Colon (tissue), 2 donors: ENCODE measurements at regions not wholly inside any gene's neighbourhood (a gene's known extent, or its start where the extent isn't known, plus 50 kb on each side); places are given as distances from the start of the nearest gene placed in this dataset.

Source experiments
- FAIRE-seq: peaks from 2 replicates; lab custom pipeline; 2012; peaks lifted over from hg19 to GRCh38; lab: Jason Lieb, UNC
- donor health status: control.
- donor health status: control.

DNA sequence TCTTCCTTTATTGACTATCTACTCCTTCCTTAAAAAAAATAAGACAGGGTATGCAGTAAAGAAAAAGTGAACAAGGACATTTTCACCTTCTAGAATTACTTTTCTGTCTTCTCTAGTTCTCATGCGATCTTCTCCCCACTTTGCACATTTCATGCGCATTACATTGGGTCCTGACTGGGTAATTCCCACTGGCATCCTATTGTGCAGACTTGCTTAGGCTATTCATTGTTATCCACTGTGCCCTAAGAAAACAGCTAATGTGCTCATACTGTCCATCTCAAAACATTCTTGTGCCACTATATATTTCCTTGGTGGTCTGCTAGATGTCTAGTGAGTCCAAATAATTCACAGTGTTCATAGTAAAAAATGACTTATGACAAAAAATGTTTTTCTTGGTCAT is 447.4 kb upstream of the ROBO1 start:
- FAIRE-seq, result no peak

DNA sequence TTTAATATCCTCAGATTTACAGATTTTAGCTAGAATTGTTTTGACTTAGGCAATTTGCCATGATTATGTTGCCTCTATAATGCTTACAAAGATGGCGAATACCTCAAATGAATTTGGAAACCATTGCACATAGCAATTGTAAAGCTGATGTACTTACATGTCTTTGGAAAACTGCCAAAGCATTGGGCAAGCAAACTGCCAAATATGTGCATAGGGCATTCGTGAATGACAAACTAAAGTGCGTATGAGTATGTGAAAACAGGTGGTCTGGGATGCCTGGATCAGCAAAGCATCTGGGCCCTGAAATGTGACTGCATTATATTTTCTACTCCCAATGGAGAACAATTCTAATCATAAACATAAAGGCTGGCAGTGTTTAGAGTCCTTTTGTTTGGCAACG is 445.3 kb upstream of the ROBO1 start:
- no peak for FAIRE-seq

DNA sequence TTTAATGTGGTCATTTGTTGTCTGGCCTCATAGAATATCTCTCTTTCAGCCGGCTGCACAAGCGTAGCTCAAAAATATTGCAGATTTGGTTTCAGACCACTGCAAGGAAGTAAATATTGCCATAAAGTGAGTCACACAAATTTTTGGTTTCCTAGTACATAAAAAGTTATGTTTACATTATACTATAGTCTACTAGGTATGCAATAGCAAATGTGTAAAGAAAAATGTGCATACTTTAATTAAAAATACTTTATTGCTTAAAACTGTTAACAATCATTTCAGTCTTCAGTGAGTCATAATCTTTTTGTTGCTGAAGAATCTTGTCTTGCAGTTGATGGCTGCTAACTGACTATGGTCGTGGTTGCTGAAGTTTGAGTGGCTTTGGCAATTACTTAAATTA is 425.1 kb upstream of the ROBO1 start:
- no peak for FAIRE-seq

DNA sequence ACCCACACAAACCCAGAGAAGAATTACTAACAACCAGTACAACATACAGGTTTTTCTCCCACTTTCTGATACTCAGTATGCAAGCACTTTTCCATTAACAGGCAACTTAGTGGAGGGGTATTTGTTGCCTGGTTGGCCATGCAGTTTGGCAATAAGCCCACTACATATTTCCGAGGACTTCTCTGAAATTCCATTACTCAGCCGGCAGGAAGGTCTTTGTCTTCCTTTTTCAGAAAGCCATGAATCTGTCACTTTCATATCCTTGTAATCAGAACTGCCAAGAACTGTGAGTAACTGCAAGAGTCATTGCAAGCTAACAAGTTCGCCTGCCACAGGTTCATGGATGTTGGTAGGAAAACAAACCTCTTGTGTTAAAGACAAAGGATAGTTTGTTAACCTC is 422.3 kb upstream of the ROBO1 start:
- FAIRE-seq, result no peak

DNA sequence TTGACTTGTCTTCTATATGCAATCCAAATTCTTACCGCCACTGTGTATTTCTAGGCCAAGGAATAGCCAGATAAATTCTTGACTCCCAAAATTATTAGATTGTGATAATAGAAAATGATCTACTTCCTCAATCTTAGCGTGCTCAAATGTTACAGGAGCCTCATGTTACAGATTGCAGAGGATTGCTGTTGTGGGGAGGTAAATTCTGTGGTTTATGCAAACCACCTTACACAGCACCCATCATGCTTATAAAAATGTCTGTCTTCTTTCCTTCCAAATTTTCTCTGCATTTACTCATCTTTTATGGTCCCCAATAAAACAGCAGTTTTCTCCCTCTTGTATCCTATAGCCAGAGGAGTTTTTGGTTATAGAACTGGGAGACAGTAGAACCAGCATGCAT is 420.2 kb upstream of the ROBO1 start:
- FAIRE-seq, result no peak

DNA sequence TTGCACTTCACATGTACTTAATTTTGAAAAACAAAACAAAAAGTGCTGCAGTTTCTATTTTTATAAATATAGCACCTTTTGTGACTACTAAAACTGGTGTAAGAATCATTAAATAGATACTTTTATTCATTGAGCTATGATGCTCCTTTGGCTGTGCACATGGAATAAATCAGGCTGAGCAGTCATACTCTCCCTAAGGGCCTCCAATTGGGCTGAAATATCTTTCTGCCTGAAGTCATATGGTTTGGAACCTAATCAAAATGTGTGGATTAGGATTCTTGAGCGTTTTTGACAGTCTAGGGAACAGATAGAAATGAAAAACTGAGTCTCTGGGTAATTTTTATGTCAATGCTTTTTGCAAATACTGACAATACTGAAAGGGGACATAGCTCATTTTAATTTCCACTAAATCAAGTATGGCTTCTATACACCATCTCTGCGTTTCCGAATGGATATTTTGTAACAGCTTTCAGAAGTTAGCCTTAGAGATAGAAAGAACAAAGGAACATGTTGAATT is 392.2 kb upstream of the ROBO1 start:
- no peak for FAIRE-seq

DNA sequence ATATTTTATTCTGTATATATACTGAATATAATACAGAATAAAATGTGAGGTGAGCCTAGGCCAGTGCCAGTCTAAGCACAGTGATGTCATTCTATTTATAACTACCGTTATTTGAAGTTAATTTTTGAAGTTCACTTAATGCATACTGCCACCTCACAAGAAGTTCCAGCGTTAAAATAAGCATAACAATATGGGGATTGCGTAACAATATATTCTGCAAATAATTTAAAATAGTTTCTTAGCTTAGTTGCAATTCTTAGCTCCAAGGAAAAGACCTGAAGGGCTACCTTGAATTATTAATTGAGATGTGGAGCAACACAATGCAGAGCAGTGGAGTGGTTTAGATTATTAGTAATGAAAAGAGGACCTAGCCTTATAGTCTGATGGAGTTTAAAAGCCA is 390.5 kb upstream of the ROBO1 start:
- FAIRE-seq, result no peak

DNA sequence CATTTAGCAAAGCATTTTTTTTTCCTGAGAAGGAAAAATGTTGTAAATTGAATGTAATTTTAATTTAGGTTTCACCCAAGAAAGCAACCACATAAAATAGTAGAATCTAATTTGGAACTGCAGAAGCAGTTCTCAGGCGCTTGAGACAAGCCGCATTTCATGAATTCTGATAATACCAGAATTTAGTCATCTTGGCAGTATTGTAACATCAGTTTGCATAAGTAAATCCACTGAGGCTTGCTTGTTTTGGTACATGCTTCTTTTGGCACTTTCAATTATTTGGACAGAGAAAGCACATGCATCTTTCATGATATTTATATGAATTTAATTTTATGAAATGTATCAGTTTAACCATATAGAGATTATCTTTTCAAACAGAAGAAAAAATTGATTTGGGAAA is 389.7 kb upstream of the ROBO1 start:
- FAIRE-seq, result no peak

DNA sequence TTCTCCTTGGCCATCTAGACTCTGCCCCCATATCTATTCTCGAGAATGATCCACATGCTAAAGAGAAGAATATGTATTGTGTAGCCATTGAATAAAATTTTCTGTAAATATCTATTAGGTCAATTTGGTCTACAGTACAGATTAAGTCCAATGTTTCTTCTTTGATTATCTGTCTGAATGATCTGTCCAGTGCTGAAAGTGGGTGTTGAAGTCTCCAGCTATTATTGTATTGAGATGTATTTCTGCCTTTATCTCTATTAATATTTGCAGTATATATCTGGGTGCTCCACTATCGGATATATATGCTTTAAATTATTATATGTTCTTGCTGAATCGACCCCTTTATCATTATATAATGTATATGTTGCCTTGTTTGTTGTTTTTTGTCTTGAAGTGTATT is 384.9 kb upstream of the ROBO1 start:
- no peak for FAIRE-seq

DNA sequence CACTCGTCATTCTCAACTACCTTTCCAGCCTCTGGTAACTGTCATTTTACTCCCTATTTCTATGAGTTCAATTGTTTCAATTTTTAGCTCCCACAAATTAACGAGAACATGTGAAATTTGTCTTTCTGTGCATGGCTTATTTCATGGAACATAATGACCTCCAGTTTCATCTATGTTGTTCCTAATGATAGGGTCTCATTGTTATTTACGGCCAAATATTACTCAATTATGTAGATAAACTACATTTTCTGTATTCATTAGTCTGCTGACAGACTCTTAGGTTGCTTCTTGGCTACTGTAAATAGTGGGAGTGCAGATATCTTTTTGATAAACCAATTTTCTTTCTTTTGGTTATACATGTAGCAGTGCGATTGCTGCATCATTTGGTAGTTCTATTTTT is 374.9 kb upstream of the ROBO1 start:
- FAIRE-seq, result no peak

DNA sequence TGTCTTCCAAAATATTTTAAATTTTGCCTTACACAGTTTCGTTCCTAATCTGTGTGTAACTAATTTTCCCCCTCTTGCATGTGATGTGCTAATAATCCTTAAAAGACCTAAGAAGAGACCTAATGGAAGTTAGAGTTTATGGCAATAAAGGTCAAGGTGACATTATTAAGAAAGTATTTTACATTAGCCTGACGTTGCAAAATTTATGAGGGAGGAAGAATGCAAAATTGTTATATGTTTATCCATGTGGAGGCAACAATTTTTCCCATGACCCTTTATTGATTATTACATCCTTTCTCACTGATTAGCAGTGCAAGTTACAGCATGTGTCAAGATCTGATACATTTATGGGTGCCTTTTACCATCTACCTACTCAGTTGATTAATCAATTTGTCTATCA is 373.8 kb upstream of the ROBO1 start:
- FAIRE-seq, result no peak

DNA sequence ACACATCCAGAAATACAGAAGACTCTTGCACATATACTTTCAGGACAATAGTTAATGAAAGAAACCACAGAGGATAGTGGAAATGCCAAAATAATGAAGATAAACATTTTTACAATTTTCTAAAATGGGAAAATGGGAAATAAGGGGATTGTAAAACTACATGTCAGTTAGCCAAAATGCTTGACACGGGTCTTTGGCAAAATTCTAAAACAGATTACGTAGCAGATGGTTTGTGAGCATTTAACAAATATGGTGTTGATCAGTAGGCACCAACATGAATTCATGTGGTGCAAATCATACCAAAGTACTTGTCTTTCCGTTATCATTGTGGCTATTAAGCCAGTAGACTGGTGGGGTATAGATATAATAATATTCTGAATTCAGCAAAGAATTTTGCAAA is 348.5 kb upstream of the ROBO1 start:
- FAIRE-seq, result no peak

DNA sequence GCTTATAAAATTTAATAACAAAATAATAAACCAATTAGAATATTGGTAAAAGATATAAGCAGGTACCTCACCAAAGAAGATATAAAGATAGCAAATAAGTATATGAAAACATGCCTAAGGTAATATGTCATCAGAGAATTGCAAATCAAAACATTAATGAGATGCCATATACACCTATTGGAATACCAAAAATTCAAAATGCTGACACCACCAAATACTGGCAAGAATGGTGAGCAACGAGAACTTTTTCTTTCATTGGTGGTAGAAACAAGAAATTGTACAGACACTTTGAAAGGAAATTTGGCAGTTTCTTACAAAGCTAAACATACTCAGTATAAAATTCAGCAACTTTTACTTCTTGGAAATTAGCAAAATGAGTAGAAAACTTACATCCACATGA is 346.9 kb upstream of the ROBO1 start:
- no peak for FAIRE-seq

DNA sequence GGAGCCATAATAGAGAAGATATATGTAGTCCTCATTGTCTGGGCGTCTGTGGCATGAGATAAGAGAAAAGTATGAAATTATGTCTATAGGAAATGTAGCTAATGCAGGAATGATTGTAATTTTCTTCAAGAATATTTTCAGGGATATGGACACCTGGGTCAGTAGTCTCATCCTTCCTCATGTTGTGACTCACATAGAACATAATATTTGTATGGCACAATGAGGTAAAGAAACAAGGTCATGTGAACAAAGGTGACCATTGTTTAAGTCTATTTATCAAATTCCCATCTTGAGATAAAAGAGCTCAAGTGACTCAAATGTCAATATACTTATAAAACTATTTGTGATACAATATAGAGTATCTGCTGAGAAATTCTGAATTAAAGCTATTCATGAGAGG is 345.5 kb upstream of the ROBO1 start:
- FAIRE-seq, result no peak

DNA sequence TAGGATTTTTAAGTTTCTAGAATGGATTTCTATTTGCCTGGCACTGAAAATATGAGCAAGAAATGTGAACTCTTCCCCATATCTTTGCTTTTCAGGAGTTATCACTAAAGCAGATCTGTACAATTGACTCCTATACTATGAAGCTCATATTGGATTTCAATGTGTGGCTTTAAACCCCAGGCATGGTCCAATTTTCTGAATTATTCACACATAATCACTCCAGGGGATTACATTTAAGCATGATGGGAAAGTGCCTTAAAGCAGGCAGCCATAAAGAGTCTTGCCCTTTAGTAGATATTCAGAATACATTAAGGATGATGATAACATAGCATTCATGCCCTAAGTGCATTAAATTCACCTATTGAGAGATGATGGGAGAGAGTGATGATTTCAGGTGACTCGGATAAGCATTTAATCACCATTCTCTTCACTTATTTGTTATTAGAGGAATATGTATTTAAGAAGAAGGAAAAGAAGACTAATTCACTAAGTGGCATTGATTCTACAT is 331.8 kb upstream of the ROBO1 start:
- FAIRE-seq, result no peak

DNA sequence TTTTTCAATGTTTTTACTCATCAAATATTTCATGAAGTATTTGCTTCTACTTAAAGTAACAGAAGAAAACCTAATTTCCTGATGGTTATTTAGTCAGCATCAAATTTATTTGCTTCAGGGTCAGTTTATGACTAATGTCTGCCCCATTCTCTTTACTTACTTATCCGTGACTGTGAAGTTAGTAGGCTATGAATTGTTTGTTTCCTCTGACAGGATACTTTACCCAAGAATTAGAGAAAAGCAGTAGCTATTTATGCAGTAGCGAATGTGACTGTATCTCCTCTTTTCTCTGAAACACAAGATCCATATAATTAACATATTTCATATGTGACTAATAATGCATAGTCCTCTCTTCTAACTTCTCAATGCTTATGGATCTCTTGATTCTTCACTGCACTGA is 329.9 kb upstream of the ROBO1 start:
- no peak for FAIRE-seq

DNA sequence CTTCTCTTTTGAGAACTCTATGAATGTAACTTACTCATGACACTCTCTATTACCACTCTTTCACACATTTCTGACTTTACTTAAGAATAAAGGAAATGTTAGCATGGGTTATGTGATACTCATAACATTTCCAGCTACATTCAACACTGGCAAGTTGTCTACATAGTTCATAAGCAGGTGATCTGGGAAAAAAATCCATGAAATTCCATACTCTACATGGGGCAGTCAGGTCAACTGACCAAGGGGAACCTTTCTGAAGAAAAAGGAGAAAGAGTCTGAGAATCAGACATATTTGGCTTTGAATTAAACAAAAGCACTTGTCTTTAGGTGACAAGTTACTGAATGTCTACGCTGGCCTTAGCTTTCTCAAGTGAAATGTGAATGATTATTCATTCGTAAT is 329.1 kb upstream of the ROBO1 start:
- no peak for FAIRE-seq

DNA sequence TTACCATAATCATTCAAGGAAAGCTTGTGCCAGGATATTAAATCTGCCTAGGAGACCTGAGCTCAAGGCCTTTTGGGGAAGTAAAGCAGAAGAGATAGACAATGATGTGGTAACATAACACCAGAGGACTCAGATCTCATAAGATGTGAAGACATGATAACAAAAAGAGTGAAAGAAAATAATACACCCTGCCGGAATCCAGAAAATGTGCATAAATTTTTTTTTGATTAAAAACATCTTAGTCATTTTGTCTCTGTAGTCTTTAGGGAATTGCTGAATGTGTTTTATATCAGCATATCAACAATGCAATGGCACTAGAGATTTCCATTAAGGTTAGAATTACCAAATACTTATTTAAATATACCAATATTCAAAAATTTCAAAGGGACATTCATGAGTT is 326.8 kb upstream of the ROBO1 start:
- no peak for FAIRE-seq

DNA sequence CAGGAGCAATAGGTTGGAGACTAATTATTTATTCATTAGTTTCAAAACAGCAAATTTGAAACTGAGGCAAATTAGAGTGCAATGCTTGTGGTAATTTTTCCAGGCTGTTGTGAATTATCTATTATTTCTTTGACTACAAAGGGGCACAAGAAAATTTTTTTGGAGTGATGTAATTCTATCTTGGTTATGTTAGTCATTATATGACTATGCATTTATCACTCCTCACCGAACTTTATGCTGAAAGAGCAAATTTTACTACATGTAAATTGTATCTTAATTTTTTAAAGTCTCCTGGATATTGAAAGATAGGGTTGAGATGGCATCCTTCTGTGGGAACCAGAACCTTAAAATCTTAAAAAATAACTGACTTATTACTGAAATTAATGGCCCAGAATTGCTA is 320.0 kb upstream of the ROBO1 start:
- no peak for FAIRE-seq

DNA sequence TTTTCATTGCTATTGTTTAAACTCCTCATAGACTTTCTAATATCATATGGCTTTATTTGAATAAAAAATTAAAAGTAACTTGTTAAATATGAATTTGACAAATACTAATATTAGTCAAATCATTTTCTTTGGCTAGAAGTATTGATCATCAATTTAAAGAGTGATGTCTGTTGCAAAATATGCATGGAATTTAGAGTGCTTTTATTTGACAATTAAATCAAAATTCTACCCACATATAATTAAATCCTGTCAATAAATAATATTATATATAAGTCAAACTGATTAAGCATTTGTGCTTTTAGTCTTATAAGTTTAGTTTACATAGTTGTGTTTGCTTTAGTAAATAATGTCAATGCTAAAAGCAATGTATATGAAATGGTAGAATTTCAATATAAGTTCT is 318.6 kb upstream of the ROBO1 start:
- FAIRE-seq, result no peak

DNA sequence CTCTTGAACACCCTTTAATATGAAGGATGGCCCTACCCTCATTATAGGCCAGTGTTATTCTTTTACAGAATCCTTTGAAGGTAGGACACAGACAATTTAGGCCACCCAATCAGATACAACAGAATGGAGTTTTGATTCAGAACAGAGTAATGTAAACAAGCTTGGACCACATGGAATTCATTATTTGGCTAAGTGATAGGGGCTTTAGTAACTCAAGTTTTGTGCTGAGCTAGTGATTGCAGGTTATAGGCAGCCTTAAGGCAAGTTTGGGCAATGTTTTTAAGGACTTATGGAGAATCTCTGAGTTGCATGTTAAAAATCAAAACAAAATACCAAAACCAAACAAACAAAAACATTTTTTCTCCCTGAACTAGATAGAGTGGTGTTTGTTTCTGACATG is 312.1 kb upstream of the ROBO1 start:
- no peak for FAIRE-seq

DNA sequence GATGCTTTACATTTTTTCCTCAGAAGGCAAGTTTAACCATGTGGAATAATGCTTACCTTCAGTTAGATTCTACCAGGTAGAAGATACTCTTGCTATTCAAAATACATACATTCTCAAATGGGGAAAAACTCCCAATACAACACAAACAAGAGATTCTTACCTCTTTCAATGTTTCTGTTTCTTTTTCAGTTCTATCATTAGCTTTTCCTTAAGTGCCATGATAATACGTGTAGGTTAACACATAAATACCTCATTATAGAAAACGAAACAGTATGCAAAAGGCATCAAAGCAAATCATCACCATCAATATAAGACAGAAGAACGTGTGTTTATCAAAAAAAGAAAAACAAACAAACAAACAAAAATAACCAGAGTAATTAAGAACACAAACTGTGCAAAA is 300.7 kb upstream of the ROBO1 start:
- no peak for FAIRE-seq

DNA sequence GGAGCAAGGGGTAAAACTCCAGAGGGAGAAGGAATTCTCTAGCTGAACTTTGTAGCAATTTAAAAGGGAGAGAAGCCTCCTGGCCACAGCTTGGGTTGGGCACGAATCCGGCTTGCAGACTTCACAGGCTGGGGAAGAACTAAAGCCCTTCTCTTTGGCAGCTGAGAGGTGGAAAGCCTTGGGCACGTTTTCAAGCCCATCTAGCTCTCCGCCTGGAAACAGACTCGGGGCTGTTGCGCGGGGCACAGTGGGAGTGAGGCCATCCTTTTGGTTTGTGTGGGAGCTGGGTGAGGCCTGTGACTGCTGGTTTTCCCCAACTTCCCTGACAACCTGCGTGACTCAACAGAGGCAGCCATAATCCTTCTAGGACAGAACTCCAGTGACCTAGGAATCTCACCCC is 295.7 kb upstream of the ROBO1 start:
- FAIRE-seq, result no peak

DNA sequence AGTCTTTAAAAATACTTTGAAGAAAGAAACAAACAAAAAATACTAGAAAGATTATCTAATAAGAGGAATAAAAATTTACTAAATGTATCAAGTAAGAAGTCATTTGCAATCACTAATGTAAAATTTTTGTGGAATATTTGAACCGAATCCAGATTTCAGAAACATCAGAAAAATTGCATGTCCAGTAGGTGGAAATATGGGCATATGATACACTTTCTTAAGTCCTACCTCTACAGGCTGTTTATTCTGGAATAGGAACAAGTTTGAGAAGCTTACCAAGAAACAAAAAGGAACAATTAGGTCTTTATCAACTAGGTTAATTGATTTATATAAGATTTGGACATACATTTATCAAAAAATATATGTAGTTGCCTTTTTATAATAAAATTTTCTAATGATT is 292.9 kb upstream of the ROBO1 start:
- no peak for FAIRE-seq

DNA sequence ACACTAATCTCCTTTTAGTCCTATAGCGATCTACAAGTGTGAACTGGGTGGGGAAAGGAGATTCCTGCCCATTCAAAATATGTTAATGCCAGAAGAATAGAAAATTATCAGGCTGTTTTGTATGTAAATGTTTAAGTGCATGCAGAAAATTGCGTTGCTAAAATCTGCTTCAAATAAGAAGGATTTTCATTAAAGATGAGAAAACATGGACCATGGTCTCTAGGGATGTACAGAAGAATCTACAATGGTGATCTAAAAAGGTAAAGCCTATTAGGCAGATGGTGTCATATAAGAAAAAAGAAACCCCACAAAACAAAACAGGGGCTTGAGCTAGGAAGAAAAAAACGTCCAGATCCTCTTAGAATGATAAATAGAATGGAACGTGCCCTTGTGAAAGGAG is 287.5 kb upstream of the ROBO1 start:
- FAIRE-seq, result no peak
